ENCODE measurements at regions not wholly inside any gene's neighbourhood (a gene's known extent, or its start where the extent isn't known, plus 50 kb on each side); places are given as distances from the start of the nearest gene placed in this dataset.

GRCh38 chr1:30597711-30598110 lies 125.7 kb downstream of the MATN1 start:
- H3K27me3 ChIP-seq: no peaks in the 10 kb centered on the region
- DNase-seq: no peak
- no peak overlapping the region for H3K4me3 ChIP-seq (ENCODE audit: low read depth, low read length)
- H3K9me3 ChIP-seq: no peaks in the 10 kb centered on the region
- H3K36me3 ChIP-seq: no peaks in the 10 kb centered on the region
- TF ChIP-seq CTCF (IDR thresholded peaks at IDR 0.05; ENCODE audit: low read depth, low read length): no peak
- H3K4me1 ChIP-seq: no peaks in the 10 kb centered on the region

- DNase-seq: no peak
- Histone ChIP-seq H3K4me1 (no peaks in the 10 kb centered on the region), H3K36me3 (no peaks in the 10 kb centered on the region), H3K9me3 (no peaks in the 10 kb centered on the region), H3K4me3 (ENCODE audit: low read depth, low read length) (no peak overlapping the region), H3K27me3 (no peaks in the 10 kb centered on the region)
- no peak for TF ChIP-seq CTCF (IDR thresholded peaks at IDR 0.05; ENCODE audit: low read depth, low read length)
Observed at GRCh38 chr1:30596891-30597290, 126.5 kb downstream of the MATN1 start.

GRCh38 chr1:30596470-30596869 lies 126.9 kb downstream of the MATN1 start:
- Histone ChIP-seq H3K27me3 (no peaks in the 10 kb centered on the region), H3K4me3 (ENCODE audit: low read depth, low read length) (no peak overlapping the region), H3K36me3 (no peaks in the 10 kb centered on the region), H3K9me3 (no peaks in the 10 kb centered on the region), H3K4me1 (no peaks in the 10 kb centered on the region)
- no peak for DNase-seq
- TF ChIP-seq CTCF (IDR thresholded peaks at IDR 0.05; ENCODE audit: low read depth, low read length): no peak

GRCh38 chr1:30589083-30589482 lies 134.3 kb downstream of the MATN1 start:
- no peak for DNase-seq
- no peaks in the 10 kb centered on the region for H3K9me3 ChIP-seq
- no peak for TF ChIP-seq CTCF (IDR thresholded peaks at IDR 0.05; ENCODE audit: low read depth, low read length)
- no peaks in the 10 kb centered on the region for H3K4me1 ChIP-seq
- no peaks in the 10 kb centered on the region for H3K27me3 ChIP-seq
- H3K4me3 ChIP-seq (ENCODE audit: low read depth, low read length): no peak overlapping the region
- no peaks in the 10 kb centered on the region for H3K36me3 ChIP-seq

- Histone ChIP-seq H3K9me3 (no peaks in the 10 kb centered on the region), H3K36me3 (no peaks in the 10 kb centered on the region), H3K27me3 (no peaks in the 10 kb centered on the region), H3K4me3 (ENCODE audit: low read depth, low read length) (no peak overlapping the region), H3K4me1 (no peaks in the 10 kb centered on the region)
- TF ChIP-seq CTCF (IDR thresholded peaks at IDR 0.05; ENCODE audit: low read depth, low read length): no peak
- DNase-seq: no peak
Observed at GRCh38 chr1:30588311-30589073, 134.9 kb downstream of the MATN1 start.

- DNase-seq: no peak
- no peak for TF ChIP-seq CTCF (IDR thresholded peaks at IDR 0.05; ENCODE audit: low read depth, low read length)
- no peaks in the 10 kb centered on the region for H3K9me3 ChIP-seq
Observed at GRCh38 chr1:30586671-30587070, 136.7 kb downstream of the MATN1 start.

More at GRCh38 chr1:30586671-30587070, 136.7 kb downstream of the MATN1 start:
- Histone ChIP-seq H3K36me3 (no peaks in the 10 kb centered on the region), H3K4me3 (ENCODE audit: low read depth, low read length) (no peak overlapping the region), H3K27me3 (no peaks in the 10 kb centered on the region), H3K4me1 (no peaks in the 10 kb centered on the region)
